GM12872 (cell line): ENCODE measurements at regions not wholly inside any gene's neighbourhood (a gene's known extent, or its start where the extent isn't known, plus 50 kb on each side); places are given as distances from the start of the nearest gene placed in this dataset.

Experiments
- TF ChIP-seq, protein P1 (sequence below): IDR thresholded peaks from 3 replicates; pipeline ENCODE4 v1.5.1; 2011; ENCODE audit warnings: low read depth, mild to moderate bottlenecking, low read length, moderate library complexity; ENCODE audit not compliant: insufficient read depth

GRCh38 chr3:82186017-82186416 is 424.6 kb upstream of the GBE1 start:
- TF ChIP-seq, protein P1, sequence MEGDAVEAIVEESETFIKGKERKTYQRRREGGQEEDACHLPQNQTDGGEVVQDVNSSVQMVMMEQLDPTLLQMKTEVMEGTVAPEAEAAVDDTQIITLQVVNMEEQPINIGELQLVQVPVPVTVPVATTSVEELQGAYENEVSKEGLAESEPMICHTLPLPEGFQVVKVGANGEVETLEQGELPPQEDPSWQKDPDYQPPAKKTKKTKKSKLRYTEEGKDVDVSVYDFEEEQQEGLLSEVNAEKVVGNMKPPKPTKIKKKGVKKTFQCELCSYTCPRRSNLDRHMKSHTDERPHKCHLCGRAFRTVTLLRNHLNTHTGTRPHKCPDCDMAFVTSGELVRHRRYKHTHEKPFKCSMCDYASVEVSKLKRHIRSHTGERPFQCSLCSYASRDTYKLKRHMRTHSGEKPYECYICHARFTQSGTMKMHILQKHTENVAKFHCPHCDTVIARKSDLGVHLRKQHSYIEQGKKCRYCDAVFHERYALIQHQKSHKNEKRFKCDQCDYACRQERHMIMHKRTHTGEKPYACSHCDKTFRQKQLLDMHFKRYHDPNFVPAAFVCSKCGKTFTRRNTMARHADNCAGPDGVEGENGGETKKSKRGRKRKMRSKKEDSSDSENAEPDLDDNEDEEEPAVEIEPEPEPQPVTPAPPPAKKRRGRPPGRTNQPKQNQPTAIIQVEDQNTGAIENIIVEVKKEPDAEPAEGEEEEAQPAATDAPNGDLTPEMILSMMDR, result no peak

DNA sequence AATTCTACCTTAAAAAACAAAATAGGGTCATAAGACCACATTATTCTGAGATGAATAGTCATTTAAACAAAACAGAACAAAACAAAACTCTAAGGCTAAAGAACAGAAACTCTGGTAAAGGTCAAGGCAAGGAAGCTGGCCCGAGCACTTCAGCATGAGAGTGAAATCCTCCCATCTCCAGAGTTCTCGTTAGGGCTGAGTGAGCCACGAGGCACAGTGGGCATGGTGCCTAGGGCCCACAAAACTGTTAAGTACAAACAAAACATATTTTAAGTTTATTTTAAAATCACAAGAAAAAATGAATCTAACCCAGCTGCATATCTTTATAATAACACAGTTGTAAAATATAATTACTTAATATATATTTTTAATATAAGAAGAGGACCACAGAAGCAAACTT is 417.8 kb upstream of the GBE1 start:
- TF ChIP-seq, protein P1, result no peak

GRCh38 chr3:82178291-82178690 is 416.8 kb upstream of the GBE1 start:
- TF ChIP-seq, protein P1, result no peak

GRCh38 chr3:82177774-82178173 is 416.3 kb upstream of the GBE1 start:
- TF ChIP-seq, protein P1, result no peak

DNA sequence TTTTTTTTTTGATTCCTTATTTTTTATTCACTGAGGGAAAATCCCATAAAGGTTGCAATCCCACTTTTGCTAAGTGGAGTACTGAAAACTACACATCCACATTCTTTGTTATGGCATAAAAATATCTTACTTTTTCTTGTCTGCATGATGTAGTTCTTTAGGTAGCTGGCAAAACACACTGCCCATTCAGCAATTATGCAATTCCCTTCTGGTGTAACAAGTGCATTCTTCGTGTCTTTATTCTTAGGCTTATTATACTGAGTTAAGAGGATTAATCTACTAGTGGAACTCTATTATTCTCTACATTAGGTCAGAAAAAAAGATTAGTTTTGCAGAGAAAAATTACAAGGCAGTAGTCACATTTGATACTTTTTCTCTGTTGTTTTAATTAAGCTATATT is 403.8 kb upstream of the GBE1 start:
- TF ChIP-seq, protein P1, result no peak

- TF ChIP-seq, protein P1, result peak; percentile 5; the same call in 1 of the 3 replicates
These were observed 402.6 kb upstream of the GBE1 start for GRCh38 chr3:82163907-82164520.

DNA sequence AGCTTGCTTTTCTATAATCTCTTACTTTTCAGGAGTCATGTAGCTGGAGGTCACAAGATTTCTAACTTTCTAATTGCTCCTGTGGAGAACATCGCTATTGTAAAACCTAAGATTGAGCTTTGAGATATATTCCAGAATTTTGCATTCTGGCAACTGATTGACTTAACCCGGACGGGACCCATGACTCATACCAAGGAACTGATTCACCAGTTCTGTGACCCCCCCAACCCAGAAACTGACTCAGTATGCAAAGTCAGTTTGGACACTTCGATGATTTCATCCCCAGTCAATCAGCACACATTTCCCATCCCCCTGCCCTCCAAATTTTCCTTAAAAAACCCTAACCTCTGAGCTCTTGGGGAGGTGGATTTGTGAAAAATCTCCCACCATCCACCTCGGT is 396.5 kb upstream of the GBE1 start:
- TF ChIP-seq, protein P1, result no peak
